Panc1 (cell line): ENCODE measurements at regions not wholly inside any gene's neighbourhood (a gene's known extent, or its start where the extent isn't known, plus 50 kb on each side); places are given as distances from the start of the nearest gene placed in this dataset.

ENCODE experiments used
- ATAC-seq: fragments of 200-7000 bp; cut with Tn5 transposase; 2 replicates; pipeline ENCODE4 v1.9.1; 2020; ENCODE audit warnings: mild to moderate bottlenecking, moderate library complexity
- BruUV-seq: library from RNA; stranded (reverse); fragments of 400-500 nt; replicated peaks from 2 replicates; lab custom pipeline; 2021; lab: Mats Ljungman, UMichigan
- CTCF ChIA-PET: fragments of 300-600 bp; sonication (Branson Sonifier 250); formaldehyde crosslinking; loops from one replicate; lab custom pipeline; 2022; ENCODE audit warnings: antibody characterized with exemption; lab: Charles Lee
- POLR2A ChIA-PET: fragments of 300-600 bp; sonication (Branson Sonifier 250); formaldehyde crosslinking; loops from one replicate; lab custom pipeline; 2022; ENCODE audit warnings: antibody characterized with exemption; lab: Charles Lee
- DNase-seq: peaks from one replicate; pipeline ENCODE4 v3.0.0-alpha.2; 2010; ENCODE audit warnings: low read depth, low spot score
- H3K27ac ChIP-seq: 2 replicates; pipeline ENCODE4 v1.5.1; 2011; ENCODE audit warnings: mild to moderate bottlenecking, low read length, inconsistent platforms
- H3K27me3 ChIP-seq: fragments of 200-500 bp; sonication (Bioruptor generic); 2 replicates; pipeline ENCODE4 v1.6.0; 2014; ENCODE audit warnings: low read length, inconsistent platforms; ENCODE audit not compliant: control insufficient read depth, insufficient read depth
- H3K36me3 ChIP-seq: fragments of 200-500 bp; sonication (Bioruptor generic); 2 replicates; pipeline ENCODE4 v1.5.1; 2014; ENCODE audit warnings: inconsistent platforms, mild to moderate bottlenecking, low read length, moderate library complexity; ENCODE audit not compliant: control insufficient read depth, insufficient read depth
- H3K4me1 ChIP-seq: 2 replicates; pipeline ENCODE4 v1.5.1; 2011; ENCODE audit warnings: inconsistent platforms, mild to moderate bottlenecking, low read length, moderate library complexity; ENCODE audit not compliant: control insufficient read depth, insufficient read depth
- H3K4me3 ChIP-seq, 2 experiments: 2 replicates each; pipeline ENCODE4 v1.5.1; 2011 to 2012; ENCODE audit warnings: low read depth in 2 of 2, low read length in 2 of 2, mild to moderate bottlenecking in 2 of 2, inconsistent platforms in 1 of 2, moderate library complexity in 1 of 2
- H3K9me3 ChIP-seq: fragments of 200-500 bp; sonication (Bioruptor generic); 2 replicates; pipeline ENCODE4 v1.5.1; 2014; ENCODE audit warnings: low read depth, mild to moderate bottlenecking, inconsistent platforms, low read length, moderate library complexity; ENCODE audit not compliant: control insufficient read depth, insufficient read depth
- CTCF ChIP-seq: fragments of 450-650 bp; IDR thresholded peaks from 2 replicates; pipeline ENCODE4 v1.5.1; 2017; ENCODE audit warnings: mild to moderate bottlenecking
- POLR2AphosphoS5 ChIP-seq: IDR thresholded peaks from 2 replicates; pipeline ENCODE4 v1.6.1; 2012; ENCODE audit warnings: mild to moderate bottlenecking, low read depth, low read length, moderate library complexity
- REST ChIP-seq, 2 experiments: IDR thresholded peaks; 2 replicates each; pipeline ENCODE4 v1.6.1; 2011 to 2012; ENCODE audit warnings: low read depth in 2 of 2, control low read depth in 1 of 2, low read length in 1 of 2, mild to moderate bottlenecking in 1 of 2, moderate library complexity in 1 of 2; ENCODE audit not compliant: insufficient read depth in 1 of 2
- SIN3A ChIP-seq: IDR thresholded peaks from 2 replicates; pipeline ENCODE4 v1.6.1; 2012; ENCODE audit warnings: low read depth, mild to moderate bottlenecking, low read length, moderate library complexity, borderline replicate concordance; ENCODE audit not compliant: insufficient read depth
- TCF7L2 ChIP-seq: IDR thresholded peaks from 2 replicates; pipeline ENCODE4 v1.6.1; 2011; ENCODE audit warnings: mild to moderate bottlenecking, low read depth, low read length, inconsistent platforms
- in situ Hi-C: cut with HindIII; loops from 2 replicates; pipeline ENCODE4 v1.10.0; 2016; ENCODE audit warnings: low sequenced_read_pairs, low pct_unique_long_range_greater_than_20kb
- intact Hi-C: fragments of 100-400 bp; cut with micrococcal nuclease; formaldehyde crosslinking; loops from one replicate; pipeline ENCODE4 v1.10.0; 2022; ENCODE audit not compliant: unreplicated experiment

- H3K4me1 ChIP-seq: no peaks in the 10 kb centered on the region
- H3K27me3 ChIP-seq: no peaks in the 10 kb centered on the region
- no peak for TF ChIP-seq TCF7L2
- no peak for TF ChIP-seq SIN3A
- TF ChIP-seq CTCF: no peak
- TF ChIP-seq POLR2AphosphoS5: no peak
- TF ChIP-seq REST (IDR thresholded peaks at IDR 0.05; ENCODE audit: insufficient read depth in 1 of 2, low read depth in 2 of 2, low read length in 1 of 2): no peak
- no peak overlapping the region for H3K4me3 ChIP-seq
- DNase-seq (no peak), ATAC-seq (no peak)
- intact Hi-C loops (no loop called here), in situ Hi-C loops (no loop called here)
- no peak overlapping the region for H3K27ac ChIP-seq
- ChIA-PET CTCF (no interaction called here), POLR2A (no interaction called here)
- H3K9me3 ChIP-seq: no peaks in the 10 kb centered on the region
- H3K36me3 ChIP-seq: no peaks in the 10 kb centered on the region
- no TSS peak for BruUV-seq
These were observed 1465.9 kb upstream of the SLC10A2 start for GRCh38 chr13:104532132-104532531.

- ATAC-seq (no peak), DNase-seq (no peak)
- no peaks in the 10 kb centered on the region for H3K36me3 ChIP-seq
- no TSS peak for BruUV-seq
- intact Hi-C loops: no loop called here
- TF ChIP-seq POLR2AphosphoS5: no peak
- no peak for TF ChIP-seq CTCF
- no peak for TF ChIP-seq REST (IDR thresholded peaks at IDR 0.05; ENCODE audit: insufficient read depth in 1 of 2, low read depth in 2 of 2, low read length in 1 of 2)
- TF ChIP-seq SIN3A: no peak
- no peak for TF ChIP-seq TCF7L2
- no peak overlapping the region for H3K4me3 ChIP-seq
- in situ Hi-C loops: no loop called here
- H3K9me3 ChIP-seq: no peaks in the 10 kb centered on the region
- ChIA-PET POLR2A (no interaction called here), CTCF (no interaction called here)
- no peaks in the 10 kb centered on the region for H3K4me1 ChIP-seq
- no peak overlapping the region for H3K27ac ChIP-seq
- H3K27me3 ChIP-seq: no peaks in the 10 kb centered on the region
These were observed 1464.5 kb upstream of the SLC10A2 start for GRCh38 chr13:104530741-104531140.
